ENCODE measurements at regions not wholly inside any gene's neighbourhood (a gene's known extent, or its start where the extent isn't known, plus 50 kb on each side); places are given as distances from the start of the nearest gene placed in this dataset.

DNA sequence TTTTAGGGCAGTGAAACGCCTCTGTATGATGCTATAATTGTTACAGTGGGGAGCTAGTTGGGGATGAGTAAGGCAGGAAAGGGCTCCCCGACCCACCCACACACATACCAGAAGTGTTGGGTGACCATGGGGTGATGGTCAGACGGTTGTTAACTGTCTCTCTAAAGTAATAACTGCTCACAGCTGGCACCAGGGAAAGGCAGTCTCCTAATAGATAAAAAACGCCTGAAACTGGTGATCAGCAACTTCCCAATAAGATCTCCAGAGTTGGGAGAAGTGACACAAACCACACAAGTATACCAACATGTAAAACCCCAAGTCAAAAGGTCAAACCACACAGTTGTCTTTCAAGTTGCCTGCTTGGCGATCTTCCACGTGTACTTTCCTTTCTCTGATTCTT is 346.5 kb upstream of the CNTN4 start (continued):
- TF ChIP-seq JUND (IDR thresholded peaks at IDR 0.05) (no peak), RFX5 (IDR thresholded peaks at IDR 0.05; ENCODE audit: low read length) (no peak), TCF12 (IDR thresholded peaks at IDR 0.05) (no peak), YY1 (IDR thresholded peaks at IDR 0.05; ENCODE audit: low read depth) (no peak)

DNA sequence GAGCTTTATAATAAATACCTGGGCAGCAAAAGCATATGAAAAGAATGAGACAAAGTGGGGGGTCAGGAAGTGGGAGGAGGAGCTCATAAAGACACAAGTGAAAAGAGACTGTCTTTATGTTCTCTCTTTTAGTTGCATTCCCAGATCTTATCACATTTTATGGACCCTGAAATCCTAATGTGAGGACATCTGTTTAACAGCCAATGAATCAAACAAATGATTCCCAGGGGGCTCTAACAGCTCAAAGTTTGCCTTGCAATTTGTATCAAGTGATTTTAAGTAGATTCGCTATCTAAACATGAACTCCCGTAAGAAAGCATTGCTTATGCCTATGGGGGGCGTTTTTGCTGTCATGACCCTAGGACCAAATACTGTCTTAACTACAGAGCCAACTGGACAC is 332.3 kb upstream of the CNTN4 start:
- H2AFZ ChIP-seq (ENCODE audit: low read depth), result no peak overlapping the region
- no peaks in the 10 kb centered on the region for H3K36me3 ChIP-seq (replicated peaks in 1 of 2; ENCODE audit: control insufficient read depth in 1 of 2, insufficient read depth in 2 of 2, low read length in 1 of 2)
- no peaks in the 10 kb centered on the region for H3K9me2 ChIP-seq
- H3K4me3 ChIP-seq (ENCODE audit: low read depth in 2 of 2, low read length in 1 of 2), result no peak overlapping the region
- WGBS (ENCODE audit: low lambda C conversion rate), result 12% methylated on average over 3 of the region's 3 CpGs
- no peaks in the 10 kb centered on the region for H3K9me3 ChIP-seq
- DNase-seq, result no peak
- H3K4me1 ChIP-seq (ENCODE audit: control insufficient read depth in 1 of 2, insufficient read depth in 2 of 2, low read depth in 1 of 2, low read length in 1 of 2), result no peaks in the 10 kb centered on the region
- no peaks in the 10 kb centered on the region for H3K27me3 ChIP-seq (ENCODE audit: insufficient read depth)
- H3K79me2 ChIP-seq (ENCODE audit: insufficient read depth), result no peaks in the 10 kb centered on the region
- no peak overlapping the region for H3K9ac ChIP-seq
- CTCF ChIA-PET, result interaction anchor here (1.2 kb wide), 1 partner anchor 9 kb away, joined by 3 read pairs; no protein-coding TSS in a partner anchor
- POLR2A ChIA-PET, result no interaction called here
- no peaks in the 10 kb centered on the region for H4K20me1 ChIP-seq (ENCODE audit: insufficient read depth)
- TF ChIP-seq CHD2 (IDR thresholded peaks at IDR 0.05; ENCODE audit: low read length, partially characterized antibody), result no peak
- no peak for TF ChIP-seq JUND (IDR thresholded peaks at IDR 0.05)
- TF ChIP-seq, protein P1, sequence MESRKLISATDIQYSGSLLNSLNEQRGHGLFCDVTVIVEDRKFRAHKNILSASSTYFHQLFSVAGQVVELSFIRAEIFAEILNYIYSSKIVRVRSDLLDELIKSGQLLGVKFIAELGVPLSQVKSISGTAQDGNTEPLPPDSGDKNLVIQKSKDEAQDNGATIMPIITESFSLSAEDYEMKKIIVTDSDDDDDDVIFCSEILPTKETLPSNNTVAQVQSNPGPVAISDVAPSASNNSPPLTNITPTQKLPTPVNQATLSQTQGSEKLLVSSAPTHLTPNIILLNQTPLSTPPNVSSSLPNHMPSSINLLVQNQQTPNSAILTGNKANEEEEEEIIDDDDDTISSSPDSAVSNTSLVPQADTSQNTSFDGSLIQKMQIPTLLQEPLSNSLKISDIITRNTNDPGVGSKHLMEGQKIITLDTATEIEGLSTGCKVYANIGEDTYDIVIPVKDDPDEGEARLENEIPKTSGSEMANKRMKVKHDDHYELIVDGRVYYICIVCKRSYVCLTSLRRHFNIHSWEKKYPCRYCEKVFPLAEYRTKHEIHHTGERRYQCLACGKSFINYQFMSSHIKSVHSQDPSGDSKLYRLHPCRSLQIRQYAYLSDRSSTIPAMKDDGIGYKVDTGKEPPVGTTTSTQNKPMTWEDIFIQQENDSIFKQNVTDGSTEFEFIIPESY (IDR thresholded peaks at IDR 0.05; ENCODE audit: borderline replicate concordance, low read depth), result no peak
- no peak for TF ChIP-seq NFIC (IDR thresholded peaks at IDR 0.05; ENCODE audit: borderline replicate concordance)
- TF ChIP-seq, protein P2, sequence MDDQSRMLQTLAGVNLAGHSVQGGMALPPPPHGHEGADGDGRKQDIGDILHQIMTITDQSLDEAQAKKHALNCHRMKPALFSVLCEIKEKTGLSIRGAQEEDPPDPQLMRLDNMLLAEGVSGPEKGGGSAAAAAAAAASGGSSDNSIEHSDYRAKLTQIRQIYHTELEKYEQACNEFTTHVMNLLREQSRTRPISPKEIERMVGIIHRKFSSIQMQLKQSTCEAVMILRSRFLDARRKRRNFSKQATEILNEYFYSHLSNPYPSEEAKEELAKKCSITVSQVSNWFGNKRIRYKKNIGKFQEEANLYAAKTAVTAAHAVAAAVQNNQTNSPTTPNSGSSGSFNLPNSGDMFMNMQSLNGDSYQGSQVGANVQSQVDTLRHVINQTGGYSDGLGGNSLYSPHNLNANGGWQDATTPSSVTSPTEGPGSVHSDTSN (IDR thresholded peaks at IDR 0.05), result no peak
- no peak overlapping the region for H3K4me2 ChIP-seq
- no peak overlapping the region for H3K27ac ChIP-seq (ENCODE audit: low read depth in 2 of 2, low read length in 1 of 2)
- H3F3A ChIP-seq (replicated peaks; ENCODE audit: insufficient read depth), result no peaks in the 10 kb centered on the region

DNA sequence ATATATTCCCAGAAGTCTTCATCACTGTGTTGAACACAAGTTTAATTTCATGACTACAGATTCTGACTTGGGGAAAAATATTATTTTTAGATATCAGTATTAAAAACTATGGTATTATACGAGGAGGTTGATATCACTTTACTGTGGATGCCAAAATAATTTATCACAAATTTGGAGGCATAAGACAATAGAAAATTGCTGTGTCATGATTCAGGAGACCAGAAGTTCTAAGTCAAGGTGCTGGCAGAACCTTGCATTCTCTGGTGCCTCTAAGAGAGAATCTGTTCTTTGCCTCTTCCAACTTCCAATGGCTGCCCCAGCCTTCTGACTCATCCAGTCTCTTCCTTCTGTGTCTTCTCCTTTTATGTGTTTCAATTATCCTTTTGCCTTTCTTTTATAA is 325.0 kb upstream of the CNTN4 start:
- no peak overlapping the region for H3K4me3 ChIP-seq (ENCODE audit: low read depth in 2 of 2, low read length in 1 of 2)
- no peaks in the 10 kb centered on the region for H3K9me2 ChIP-seq
- no peaks in the 10 kb centered on the region for H3K4me1 ChIP-seq (ENCODE audit: control insufficient read depth in 1 of 2, insufficient read depth in 2 of 2, low read depth in 1 of 2, low read length in 1 of 2)
- H3K9me3 ChIP-seq, result no peaks in the 10 kb centered on the region
- H4K20me1 ChIP-seq (ENCODE audit: insufficient read depth), result no peaks in the 10 kb centered on the region
- H3K27ac ChIP-seq (ENCODE audit: low read depth in 2 of 2, low read length in 1 of 2), result no peak overlapping the region
- ChIA-PET CTCF (no interaction called here), POLR2A (no interaction called here)
- no peak for DNase-seq
- no peaks in the 10 kb centered on the region for H3F3A ChIP-seq (replicated peaks; ENCODE audit: insufficient read depth)
- H3K27me3 ChIP-seq (ENCODE audit: insufficient read depth), result no peaks in the 10 kb centered on the region
- TF ChIP-seq RCOR1 (IDR thresholded peaks at IDR 0.05; ENCODE audit: low read length), result no peak
- no peak for TF ChIP-seq ELF1 (IDR thresholded peaks at IDR 0.05)
- no peak for TF ChIP-seq POLR2AphosphoS5 (IDR thresholded peaks at IDR 0.05; ENCODE audit: low read depth, low read length)
- TF ChIP-seq MXI1 (IDR thresholded peaks at IDR 0.05; ENCODE audit: low read depth, low read length), result no peak
- no peak for TF ChIP-seq SMC3 (IDR thresholded peaks at IDR 0.05; ENCODE audit: low read depth, low read length)
- TF ChIP-seq, protein P3, sequence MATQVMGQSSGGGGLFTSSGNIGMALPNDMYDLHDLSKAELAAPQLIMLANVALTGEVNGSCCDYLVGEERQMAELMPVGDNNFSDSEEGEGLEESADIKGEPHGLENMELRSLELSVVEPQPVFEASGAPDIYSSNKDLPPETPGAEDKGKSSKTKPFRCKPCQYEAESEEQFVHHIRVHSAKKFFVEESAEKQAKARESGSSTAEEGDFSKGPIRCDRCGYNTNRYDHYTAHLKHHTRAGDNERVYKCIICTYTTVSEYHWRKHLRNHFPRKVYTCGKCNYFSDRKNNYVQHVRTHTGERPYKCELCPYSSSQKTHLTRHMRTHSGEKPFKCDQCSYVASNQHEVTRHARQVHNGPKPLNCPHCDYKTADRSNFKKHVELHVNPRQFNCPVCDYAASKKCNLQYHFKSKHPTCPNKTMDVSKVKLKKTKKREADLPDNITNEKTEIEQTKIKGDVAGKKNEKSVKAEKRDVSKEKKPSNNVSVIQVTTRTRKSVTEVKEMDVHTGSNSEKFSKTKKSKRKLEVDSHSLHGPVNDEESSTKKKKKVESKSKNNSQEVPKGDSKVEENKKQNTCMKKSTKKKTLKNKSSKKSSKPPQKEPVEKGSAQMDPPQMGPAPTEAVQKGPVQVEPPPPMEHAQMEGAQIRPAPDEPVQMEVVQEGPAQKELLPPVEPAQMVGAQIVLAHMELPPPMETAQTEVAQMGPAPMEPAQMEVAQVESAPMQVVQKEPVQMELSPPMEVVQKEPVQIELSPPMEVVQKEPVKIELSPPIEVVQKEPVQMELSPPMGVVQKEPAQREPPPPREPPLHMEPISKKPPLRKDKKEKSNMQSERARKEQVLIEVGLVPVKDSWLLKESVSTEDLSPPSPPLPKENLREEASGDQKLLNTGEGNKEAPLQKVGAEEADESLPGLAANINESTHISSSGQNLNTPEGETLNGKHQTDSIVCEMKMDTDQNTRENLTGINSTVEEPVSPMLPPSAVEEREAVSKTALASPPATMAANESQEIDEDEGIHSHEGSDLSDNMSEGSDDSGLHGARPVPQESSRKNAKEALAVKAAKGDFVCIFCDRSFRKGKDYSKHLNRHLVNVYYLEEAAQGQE (IDR thresholded peaks at IDR 0.05; ENCODE audit: low read depth, low read length), result no peak
- TF ChIP-seq RAD21 (IDR thresholded peaks at IDR 0.05; ENCODE audit: low read length), result no peak
- no peak for TF ChIP-seq RXRA (IDR thresholded peaks at IDR 0.05; ENCODE audit: borderline replicate concordance, low read depth)
- TF ChIP-seq, protein P4, sequence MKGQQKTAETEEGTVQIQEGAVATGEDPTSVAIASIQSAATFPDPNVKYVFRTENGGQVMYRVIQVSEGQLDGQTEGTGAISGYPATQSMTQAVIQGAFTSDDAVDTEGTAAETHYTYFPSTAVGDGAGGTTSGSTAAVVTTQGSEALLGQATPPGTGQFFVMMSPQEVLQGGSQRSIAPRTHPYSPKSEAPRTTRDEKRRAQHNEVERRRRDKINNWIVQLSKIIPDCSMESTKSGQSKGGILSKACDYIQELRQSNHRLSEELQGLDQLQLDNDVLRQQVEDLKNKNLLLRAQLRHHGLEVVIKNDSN (IDR thresholded peaks at IDR 0.05; ENCODE audit: borderline replicate concordance, low read depth), result no peak
- no peak for TF ChIP-seq JUND (IDR thresholded peaks at IDR 0.05)
- no peaks in the 10 kb centered on the region for H3K79me2 ChIP-seq (ENCODE audit: insufficient read depth)
- H3K4me2 ChIP-seq, result no peak overlapping the region
- no peak overlapping the region for H2AFZ ChIP-seq (ENCODE audit: low read depth)
- no peak overlapping the region for H3K9ac ChIP-seq
- no peaks in the 10 kb centered on the region for H3K36me3 ChIP-seq (replicated peaks in 1 of 2; ENCODE audit: control insufficient read depth in 1 of 2, insufficient read depth in 2 of 2, low read length in 1 of 2)
- WGBS (ENCODE audit: low lambda C conversion rate), result 0% methylated on average over 1 of the region's 1 CpG
